NCI-H748 (cell line): ENCODE measurements at regions not wholly inside any gene's neighbourhood (a gene's known extent, or its start where the extent isn't known, plus 50 kb on each side); places are given as distances from the start of the nearest gene placed in this dataset.
A peak's percentile ranks its signal among the peaks of the same experiment; 100 is the strongest.

Source experiments
- DNase-seq: peaks from one replicate; lab custom pipeline; 2025; ENCODE audit not compliant: unreplicated experiment; lab: John Stamatoyannopoulos, UW

DNA sequence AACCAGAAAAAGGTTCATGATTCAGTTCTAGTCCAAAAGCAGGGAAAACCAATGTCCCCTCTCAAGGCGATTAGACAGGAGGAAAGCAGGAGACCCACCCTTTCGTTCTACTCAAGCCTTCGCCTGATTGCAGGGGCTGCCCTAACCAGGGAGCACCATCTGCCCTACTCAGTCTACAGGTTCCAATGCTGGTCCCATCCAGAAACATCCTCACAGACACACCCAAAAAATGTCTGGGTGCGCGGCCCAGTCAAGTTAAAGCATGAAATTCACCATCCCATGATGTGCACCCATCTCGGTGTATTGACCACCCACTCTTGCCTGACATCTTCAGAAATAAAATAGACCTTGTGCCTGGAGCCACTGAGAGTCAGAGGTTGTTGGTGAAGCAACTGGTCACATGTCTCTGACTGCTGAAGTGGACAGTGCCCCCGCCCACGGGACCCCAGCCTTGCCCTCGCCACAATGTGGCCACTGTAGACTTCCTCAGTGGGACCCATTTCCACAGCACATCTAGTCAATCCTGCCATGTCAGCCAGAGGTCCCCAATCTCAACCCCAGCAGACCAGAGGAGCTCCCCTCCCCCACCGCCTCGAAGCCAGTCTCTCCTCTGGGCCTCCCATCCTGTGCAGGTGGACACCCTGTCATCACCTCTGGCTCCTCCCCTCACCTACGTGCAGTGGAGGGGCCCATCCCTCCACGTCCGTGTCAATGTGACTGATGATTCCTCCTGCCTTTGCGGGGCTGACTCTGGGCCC is 116.3 kb upstream of the PPP2R2D start:
- DNase-seq = no peak

DNA sequence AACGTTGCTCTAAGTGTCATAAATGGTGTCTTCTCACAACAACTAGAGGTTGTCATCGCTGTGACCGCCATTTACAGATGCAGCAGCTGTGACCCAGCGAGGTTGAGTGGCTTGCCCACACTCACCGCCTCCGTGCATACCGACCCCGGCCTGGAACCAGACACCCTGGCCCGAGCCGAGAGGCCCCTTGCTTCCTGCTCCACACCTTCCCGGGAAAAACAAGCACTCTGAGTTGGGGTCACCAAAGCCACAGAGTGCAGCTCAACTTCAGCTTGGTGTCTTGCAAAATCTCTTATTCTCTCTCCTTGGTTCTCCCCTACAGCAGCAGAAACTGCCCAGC is 115.7 kb upstream of the PPP2R2D start:
- DNase-seq = no peak

GRCh38 chr10:131786756-131787605 is 113.8 kb upstream of the PPP2R2D start:
- DNase-seq = peak; percentile 53

DNA sequence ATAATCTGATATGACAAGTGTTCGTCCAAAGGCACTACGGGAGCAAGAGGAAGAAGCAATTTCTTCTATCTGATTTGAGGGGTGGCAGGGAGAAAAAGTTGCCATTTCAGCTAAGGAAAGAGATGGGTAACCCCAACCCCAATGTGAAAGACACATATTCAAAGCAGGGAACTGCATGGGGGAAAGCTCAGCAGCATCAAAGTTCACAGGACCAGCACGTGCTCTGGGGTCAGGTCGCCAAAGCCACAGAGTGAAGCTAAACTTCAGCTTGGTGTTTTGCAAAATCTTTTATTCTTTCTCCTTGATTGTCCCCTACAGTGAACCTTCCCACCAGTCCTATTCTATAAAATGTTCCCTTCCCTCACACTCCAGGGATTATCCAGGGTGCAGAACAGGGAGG is 112.8 kb upstream of the PPP2R2D start:
- DNase-seq = no peak

- DNase-seq = no peak
Measured at GRCh38 chr10:131788386-131788785, 112.4 kb upstream of the PPP2R2D start.

DNA sequence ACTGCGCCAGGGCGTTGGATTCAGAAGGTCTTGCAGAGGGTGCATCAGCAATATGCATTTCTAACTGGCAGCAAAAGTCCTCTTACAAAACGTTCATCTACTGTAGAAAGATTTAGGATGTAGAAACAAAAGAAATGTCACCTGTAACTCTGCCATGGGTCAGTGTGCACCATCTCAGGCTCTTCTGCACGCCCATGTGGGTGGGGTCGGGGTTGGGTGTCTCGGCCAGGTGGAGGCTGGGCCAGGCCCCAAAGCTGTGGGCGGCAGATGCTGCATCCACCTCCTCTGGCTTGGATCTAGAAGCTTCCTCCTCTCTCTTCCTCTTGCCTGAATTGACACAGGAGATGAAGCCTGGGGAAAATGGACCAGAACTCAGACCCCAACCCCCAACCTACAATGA is 111.3 kb upstream of the PPP2R2D start:
- no peak for DNase-seq

DNA sequence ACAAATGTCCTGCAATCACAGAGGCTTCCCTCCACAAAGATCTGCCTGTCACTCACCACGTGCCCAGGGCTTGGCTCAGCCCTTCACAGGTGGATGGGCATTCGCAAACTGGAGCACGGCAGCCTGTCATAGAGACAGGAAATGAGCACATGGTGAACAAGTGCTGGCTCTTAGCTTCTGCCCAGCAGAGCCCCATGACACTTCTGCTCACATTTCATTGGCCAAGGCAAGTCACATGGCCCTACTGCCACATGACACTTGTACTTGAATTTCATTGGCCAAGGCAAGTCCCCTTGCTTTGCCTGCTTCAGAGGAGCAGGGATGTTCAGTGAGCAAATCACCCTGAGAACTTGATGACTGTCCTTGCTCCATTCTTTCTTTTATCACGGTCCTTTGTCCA is 110.8 kb upstream of the PPP2R2D start:
- DNase-seq = peak; percentile 31

DNA sequence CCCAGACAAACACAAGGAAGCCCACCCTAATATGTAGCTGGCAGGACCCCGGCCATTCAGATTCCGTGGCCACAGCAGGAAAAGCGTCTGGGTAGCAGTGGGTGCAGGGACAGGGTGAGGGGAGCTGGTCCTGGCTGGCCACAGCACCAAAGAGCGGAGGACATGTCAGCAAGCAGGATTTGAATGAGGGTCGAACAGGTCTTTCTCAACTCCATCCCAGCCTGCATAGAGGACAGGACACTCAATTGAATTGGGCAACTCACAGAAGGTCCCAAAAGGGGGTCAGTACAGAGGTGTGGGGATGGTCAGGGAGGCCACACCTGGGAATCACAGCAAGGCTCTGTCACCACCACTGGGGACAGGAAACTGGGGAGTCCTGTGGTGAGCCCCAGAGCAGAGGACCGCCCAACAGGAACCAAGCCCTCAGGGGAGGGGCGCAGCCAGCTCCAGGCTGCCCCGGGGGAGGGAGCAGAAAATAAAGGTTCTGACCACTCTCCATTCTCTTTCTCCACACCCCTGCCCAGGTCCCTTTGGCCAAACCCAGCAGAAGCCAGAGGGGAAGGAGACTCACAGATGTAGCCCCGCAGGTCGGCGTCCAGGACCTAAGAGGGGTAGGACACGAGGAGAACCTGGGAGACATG is 108.7 kb upstream of the PPP2R2D start:
- DNase-seq = no peak

- DNase-seq = no peak
Measured at GRCh38 chr10:131792809-131793208, 108.0 kb upstream of the PPP2R2D start.

DNA sequence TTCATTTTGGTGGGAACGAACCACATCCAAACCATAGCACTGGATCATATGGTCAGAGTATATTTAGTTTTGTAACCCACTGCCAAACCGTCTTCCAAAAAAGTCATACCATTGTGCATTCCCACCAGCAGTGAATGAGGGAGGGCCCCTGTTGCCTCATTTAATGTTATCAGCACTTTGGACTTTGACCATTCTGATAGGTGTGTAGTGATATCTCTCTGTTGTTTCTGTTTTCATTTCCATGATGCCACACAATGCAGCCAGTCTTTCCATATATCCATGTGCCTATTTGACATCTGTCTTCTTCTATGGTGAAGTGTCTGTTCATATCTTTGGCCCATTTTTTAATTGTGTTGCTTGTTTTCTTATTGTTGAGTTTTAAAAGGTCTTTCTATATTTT is 105.0 kb upstream of the PPP2R2D start:
- DNase-seq = no peak

DNA sequence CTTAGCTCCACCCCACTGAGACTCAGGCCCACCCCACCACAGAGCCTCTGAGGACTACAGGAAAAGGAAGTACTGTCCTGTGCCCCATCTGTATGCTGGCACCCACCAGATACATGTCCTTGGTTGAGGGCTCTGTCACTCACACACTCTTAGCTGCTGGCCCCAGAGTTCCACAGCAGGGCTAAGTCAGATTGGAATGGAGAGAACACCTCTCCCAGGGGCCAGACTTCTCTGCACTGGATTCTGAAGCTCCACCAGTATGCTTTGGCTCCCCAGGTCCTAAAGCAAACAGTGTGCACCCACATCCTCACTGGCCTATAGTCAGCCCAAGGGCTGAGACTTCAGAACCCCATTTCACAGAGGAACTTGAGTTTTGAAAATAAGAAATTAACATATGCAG is 103.2 kb upstream of the PPP2R2D start:
- DNase-seq = no peak

- DNase-seq = no peak
Measured at GRCh38 chr10:131799429-131799828, 101.4 kb upstream of the PPP2R2D start.

DNA sequence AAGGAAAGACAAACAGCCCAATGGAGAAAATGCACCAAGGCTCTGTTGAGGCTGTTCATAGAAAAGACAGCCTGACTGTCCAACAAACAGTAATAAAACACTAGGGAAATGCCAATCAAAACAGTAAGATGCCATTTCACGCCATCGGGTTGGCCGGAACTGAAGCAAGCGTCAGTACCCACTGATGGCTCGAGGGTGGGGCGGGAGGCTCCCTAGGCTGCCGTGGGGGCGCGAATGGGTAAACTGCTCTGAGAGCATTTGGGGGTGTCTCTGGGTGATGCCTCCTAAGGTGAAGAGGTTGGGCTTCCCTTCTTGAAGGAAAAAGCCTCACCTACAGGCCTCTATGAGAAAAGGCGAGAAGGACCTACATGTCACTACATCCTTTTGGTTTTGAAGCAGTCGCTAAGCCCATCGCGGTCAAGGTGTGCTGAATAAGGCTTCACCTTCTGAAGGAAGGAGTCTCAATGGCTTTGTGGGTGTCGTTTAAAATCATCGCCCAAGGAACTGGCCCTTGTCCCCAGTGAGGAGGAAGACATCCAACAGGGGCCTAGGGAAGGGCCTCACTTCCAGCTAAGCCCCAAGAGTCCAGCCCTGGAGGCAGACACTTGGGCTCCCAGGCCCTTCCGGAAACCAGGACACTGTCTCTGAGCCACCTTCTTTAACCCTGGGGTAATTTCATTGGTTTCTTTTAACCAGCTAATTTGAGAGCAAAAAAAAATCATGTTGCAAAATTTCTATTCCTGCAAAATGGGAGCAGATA is 98.5 kb upstream of the PPP2R2D start:
- DNase-seq = no peak

DNA sequence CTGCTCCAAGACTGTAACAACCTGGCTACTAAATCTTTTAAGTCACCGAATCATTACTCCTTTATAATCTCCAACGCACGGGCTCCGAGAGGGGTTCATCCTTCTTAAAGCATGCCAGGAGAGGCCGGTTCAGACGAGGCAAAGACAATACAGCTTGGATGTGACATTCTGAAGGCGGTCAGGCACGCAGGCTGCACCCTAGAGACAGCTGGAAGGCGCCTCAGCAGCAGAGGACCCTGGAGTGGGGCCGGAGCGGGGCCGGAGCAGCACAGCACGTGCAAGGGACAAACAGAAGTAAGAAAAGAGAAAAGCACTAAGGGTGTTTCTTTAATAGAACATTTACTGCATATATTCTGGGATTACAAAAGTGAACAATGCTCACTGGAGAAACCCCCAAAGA is 97.8 kb upstream of the PPP2R2D start:
- no peak for DNase-seq

DNA sequence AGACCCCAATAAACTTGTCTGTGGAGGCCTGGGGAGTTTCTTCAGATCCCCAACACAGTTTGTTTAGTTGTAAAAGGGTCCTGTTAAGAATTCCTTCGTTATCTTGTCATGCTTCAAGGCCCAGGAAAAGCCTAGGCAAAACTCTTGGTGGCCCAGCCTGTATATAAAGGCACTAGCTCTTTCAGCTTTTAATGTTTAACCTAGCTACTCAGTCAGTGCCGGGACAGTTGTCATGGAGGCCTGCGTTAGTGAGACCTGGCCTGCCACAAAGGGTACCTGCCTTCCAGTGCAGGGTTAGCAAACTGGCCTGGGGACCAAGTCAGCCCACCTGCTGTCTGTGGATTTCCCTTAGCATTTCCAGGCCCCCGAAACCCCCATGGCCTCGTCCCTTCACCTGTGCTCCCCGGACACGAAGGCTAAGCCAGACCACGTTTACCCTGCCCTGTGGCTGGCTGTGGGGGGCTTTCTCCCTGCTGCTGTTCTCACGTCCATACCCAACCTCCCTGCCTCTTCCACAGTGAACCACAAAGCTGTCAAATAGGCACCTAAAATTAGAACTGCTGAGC is 96.9 kb upstream of the PPP2R2D start:
- DNase-seq = no peak

DNA sequence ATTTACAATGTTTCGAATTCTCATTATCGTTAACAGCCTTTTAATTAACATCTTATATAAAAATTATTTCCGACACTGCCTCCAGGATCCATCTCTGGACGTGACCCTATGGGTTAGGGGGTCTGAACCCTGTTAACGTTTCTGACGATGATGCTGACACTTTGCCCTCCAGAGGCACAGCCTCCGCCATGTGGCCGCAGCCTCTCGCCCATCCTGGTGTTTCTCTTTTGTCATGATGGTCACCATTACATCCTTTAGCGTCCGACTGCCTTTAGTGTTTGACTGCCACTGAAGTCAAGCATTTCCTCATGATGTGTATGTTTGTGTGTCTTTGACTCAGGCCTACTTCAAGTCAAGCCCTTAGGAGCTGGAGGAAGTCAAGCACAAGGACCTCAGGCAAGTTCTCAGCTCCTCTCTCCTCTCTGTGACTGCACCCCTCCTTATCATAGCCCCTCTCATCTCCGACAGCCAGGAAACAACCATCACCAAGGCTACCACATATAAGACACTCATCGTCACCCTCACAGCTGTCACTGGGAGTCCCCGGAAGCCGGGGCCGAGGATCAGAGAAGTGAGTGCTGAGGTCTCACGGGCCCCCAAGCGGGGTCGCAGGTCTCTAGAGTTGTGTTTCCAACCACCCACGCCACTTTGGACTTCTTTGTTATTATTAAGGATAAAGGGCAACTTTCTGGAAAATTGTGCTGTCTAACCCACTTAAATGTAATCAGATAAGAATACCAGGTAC is 96.1 kb upstream of the PPP2R2D start:
- DNase-seq = no peak

DNA sequence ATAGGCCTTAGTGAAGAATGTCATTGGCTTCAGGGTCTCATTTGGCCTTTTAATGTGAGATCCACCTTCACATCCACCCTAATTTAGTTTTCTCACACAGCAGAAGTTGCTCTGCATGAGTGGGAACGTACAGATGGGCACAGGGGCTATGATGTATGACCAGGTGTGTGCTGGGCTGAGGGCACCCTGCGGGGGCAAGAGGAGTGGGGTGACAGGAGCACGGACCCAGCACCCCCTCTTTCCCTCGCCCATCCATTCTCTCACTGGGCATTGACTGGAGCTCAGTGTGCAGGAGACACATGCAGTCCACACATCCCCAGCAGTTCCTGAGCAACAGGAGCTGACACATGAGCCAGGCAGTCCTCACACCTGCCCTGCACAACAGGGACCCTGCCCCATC is 95.1 kb upstream of the PPP2R2D start:
- DNase-seq = no peak

DNA sequence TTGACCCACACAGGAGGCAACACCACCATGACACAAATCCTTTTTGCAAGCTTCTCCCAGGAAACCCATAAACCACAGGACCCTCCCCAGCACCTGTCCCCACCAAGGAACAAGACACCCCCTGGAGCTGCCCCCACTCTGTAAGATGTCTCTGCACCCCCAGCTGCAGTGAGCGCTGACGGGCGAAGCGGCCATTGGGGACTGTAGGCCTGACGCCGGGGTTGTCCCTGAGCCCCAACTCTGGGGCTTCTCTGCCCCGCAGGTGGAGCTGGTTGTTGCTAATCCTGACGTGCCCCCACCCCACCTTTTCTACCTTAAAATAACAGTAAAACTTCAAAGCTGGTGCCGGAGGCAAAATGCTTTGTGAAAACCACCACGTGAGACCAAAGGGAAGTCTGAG is 94.7 kb upstream of the PPP2R2D start:
- no peak for DNase-seq

DNA sequence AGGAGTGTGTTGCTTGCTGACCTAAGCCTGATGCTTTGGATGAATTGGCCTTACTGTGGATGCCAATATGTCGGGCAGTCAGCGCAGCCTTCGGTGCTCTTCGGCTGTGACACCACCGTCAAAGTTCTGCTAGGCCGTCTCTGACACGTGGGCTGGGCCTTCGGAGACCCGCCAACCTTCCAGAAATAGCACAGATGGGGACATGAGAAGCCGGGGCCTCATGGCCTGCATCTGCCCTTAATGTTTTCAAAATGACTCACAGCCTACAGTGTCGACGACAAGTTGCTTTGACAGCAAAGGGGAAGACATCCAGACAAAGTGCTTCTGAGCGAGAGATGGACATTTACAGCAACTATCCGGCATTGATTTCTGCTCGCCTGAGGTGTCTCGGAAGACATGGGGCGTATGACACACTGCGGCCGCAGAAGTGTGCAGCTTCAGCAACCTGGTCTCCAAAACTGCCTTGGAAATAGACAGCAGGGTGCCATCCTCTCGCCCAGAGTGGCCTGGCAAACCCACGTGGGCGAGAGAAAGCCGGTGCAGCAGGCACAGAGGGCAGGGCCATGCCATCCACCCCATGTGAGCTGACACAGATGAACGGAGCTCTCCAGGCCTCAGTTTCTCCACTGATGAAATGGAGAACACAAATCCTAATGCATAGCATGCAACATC is 94.0 kb upstream of the PPP2R2D start:
- no peak for DNase-seq
